Lower leg skin (tissue), 4 donors: ENCODE measurements at regions not wholly inside any gene's neighbourhood (a gene's known extent, or its start where the extent isn't known, plus 50 kb on each side); places are given as distances from the start of the nearest gene placed in this dataset.

Experiments
- DNase-seq, 2 donors: peaks; one replicate each; pipeline ENCODE4 v3.0.0-alpha.2; 2019; ENCODE audit warnings: low spot score in 2 of 2
- H3K4me3 ChIP-seq: fragments of 200-600 bp; sonication (generic); 2 replicates; pipeline ENCODE4 v1.5.1; 2017; ENCODE audit warnings: mild to moderate bottlenecking, low read depth; ENCODE audit not compliant: poor library complexity, severe bottlenecking
- POLR2A ChIP-seq, 2 donors: fragments of 450-650 bp; IDR thresholded peaks; one replicate each; pipeline ENCODE4 v1.6.1; 2016 to 2017; ENCODE audit warnings: antibody characterized with exemption in 2 of 2, mild to moderate bottlenecking in 1 of 2, moderate library complexity in 1 of 2
- WGBS, 2 donors: methylation state at CpG; one replicate each; pipeline ENCODE4 v1.1.5; 2018; 5-methylcytosine and 5-hydroxymethylcytosine counted together
- intact Hi-C: fragments of 100-400 bp; cut with DNase I; formaldehyde crosslinking; loops from one replicate; pipeline ENCODE4 v1.15.0; 2023; ENCODE audit warnings: low total_unique reads
- TF ChIP-seq, protein P1 (sequence below), 3 donors: fragments of 450-650 bp; IDR thresholded peaks; one replicate each; pipeline ENCODE4 v1.5.1; 2016; ENCODE audit warnings: antibody characterized with exemption in 3 of 3, mild to moderate bottlenecking in 3 of 3, moderate library complexity in 2 of 3

DNA sequence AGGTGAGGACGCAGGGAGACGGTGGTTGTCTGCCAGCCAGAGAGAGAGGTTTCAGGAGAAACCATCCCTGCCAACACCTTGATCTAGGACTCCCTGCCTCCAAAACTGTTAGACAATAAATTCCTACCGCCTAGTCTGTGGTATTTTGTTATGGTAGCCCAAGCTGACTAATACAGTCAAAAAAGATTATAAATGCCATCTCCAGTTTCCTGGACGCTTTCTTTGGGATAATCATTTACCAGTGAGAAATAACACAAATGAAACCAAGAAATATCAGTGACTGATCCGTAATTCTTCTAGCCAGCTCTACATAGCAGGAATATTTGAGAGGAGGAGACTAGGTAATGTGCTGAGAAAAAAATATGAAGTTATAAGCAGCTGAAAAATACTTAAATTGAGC is 707.8 kb upstream of the LMCD1 start:
- 90 to 91% methylated on average over 5 of the region's 5 CpGs for WGBS, 2 donors
- no peak overlapping the region for H3K4me3 ChIP-seq
- intact Hi-C loops = no loop called here
- no peak for DNase-seq
- no peak for TF ChIP-seq POLR2A (IDR thresholded peaks at IDR 0.05)

GRCh38 chr3:7798276-7798675 is 703.3 kb upstream of the LMCD1 start:
- no peak overlapping the region for H3K4me3 ChIP-seq
- intact Hi-C loops = no loop called here
- 67 to 68% methylated on average over 4 of the region's 4 CpGs for WGBS, 2 donors
- DNase-seq = no peak
- TF ChIP-seq POLR2A (IDR thresholded peaks at IDR 0.05) = no peak
- TF ChIP-seq, protein P1, sequence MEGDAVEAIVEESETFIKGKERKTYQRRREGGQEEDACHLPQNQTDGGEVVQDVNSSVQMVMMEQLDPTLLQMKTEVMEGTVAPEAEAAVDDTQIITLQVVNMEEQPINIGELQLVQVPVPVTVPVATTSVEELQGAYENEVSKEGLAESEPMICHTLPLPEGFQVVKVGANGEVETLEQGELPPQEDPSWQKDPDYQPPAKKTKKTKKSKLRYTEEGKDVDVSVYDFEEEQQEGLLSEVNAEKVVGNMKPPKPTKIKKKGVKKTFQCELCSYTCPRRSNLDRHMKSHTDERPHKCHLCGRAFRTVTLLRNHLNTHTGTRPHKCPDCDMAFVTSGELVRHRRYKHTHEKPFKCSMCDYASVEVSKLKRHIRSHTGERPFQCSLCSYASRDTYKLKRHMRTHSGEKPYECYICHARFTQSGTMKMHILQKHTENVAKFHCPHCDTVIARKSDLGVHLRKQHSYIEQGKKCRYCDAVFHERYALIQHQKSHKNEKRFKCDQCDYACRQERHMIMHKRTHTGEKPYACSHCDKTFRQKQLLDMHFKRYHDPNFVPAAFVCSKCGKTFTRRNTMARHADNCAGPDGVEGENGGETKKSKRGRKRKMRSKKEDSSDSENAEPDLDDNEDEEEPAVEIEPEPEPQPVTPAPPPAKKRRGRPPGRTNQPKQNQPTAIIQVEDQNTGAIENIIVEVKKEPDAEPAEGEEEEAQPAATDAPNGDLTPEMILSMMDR (IDR thresholded peaks at IDR 0.05) = no peak

GRCh38 chr3:7800006-7800780 is 701.4 kb upstream of the LMCD1 start:
- WGBS, 2 donors = 51 to 53% methylated on average over 4 of the region's 4 CpGs
- intact Hi-C loops = no loop called here

GRCh38 chr3:7812490-7812889 is 689.1 kb upstream of the LMCD1 start:
- intact Hi-C loops = no loop called here
- 90% methylated on average over 3 of the region's 3 CpGs for WGBS, 2 donors
- no peak for DNase-seq
- TF ChIP-seq, protein P1 (IDR thresholded peaks at IDR 0.05) = no peak
- TF ChIP-seq POLR2A (IDR thresholded peaks at IDR 0.05) = no peak
- H3K4me3 ChIP-seq = no peak overlapping the region

More at GRCh38 chr3:7800006-7800780, 701.4 kb upstream of the LMCD1 start:
- TF ChIP-seq POLR2A (IDR thresholded peaks at IDR 0.05) = no peak
- TF ChIP-seq, protein P1 (IDR thresholded peaks at IDR 0.05) = no peak
- DNase-seq = no peak
- H3K4me3 ChIP-seq = no peak overlapping the region

GRCh38 chr3:7813365-7813764 is 688.3 kb upstream of the LMCD1 start:
- H3K4me3 ChIP-seq = no peak overlapping the region
- 31 to 68% methylated on average over 1 of the region's 1 CpG for WGBS, 2 donors
- intact Hi-C loops = no loop called here
- TF ChIP-seq POLR2A (IDR thresholded peaks at IDR 0.05) = no peak
- TF ChIP-seq, protein P1 (IDR thresholded peaks at IDR 0.05) = no peak
- DNase-seq = no peak

GRCh38 chr3:7817239-7817638 is 684.4 kb upstream of the LMCD1 start:
- intact Hi-C loops = no loop called here
- H3K4me3 ChIP-seq = no peak overlapping the region
- DNase-seq = no peak
- TF ChIP-seq POLR2A (IDR thresholded peaks at IDR 0.05) = no peak
- TF ChIP-seq, protein P1 (IDR thresholded peaks at IDR 0.05) = no peak
- WGBS, 2 donors = 61 to 85% methylated on average over 3 of the region's 3 CpGs
